HCT116 (cell line): ENCODE measurements at regions not wholly inside any gene's neighbourhood (a gene's known extent, or its start where the extent isn't known, plus 50 kb on each side); places are given as distances from the start of the nearest gene placed in this dataset.

Experiments
- ATAC-seq: fragments of 200-7000 bp; cut with Tn5 transposase; 2 replicates; pipeline ENCODE4 v1.9.1; 2020; ENCODE audit warnings: mild to moderate bottlenecking, moderate library complexity
- BruUV-seq: library from RNA; stranded (reverse); fragments of 400-500 nt; replicated peaks from 2 replicates; lab custom pipeline; 2021; lab: Mats Ljungman, UMichigan
- CTCF ChIA-PET: fragments of 300-600 bp; sonication (Branson Sonifier 250); formaldehyde crosslinking; loops from one replicate; lab custom pipeline; 2021; ENCODE audit warnings: antibody characterized with exemption; lab: Charles Lee
- POLR2A ChIA-PET: fragments of 300-600, 350-600 bp; sonication (Branson Sonifier 250); formaldehyde crosslinking; loops from one replicate; lab custom pipeline; 2021; ENCODE audit warnings: antibody characterized with exemption; lab: Charles Lee
- RAD21 ChIA-PET, 2 experiments: fragments of 300-600 bp; sonication (Branson Sonifier 250); formaldehyde crosslinking; loops; one replicate each; lab custom pipeline; 2023; ENCODE audit warnings: low total read pairs in 2 of 2; ENCODE audit not compliant: uncharacterized antibody in 2 of 2, unreplicated experiment in 2 of 2, low non-redundant PET in 1 of 2; lab: Charles Lee
- DNase-seq: peaks from one replicate; pipeline ENCODE4 v3.0.0-alpha.2; 2010; ENCODE audit warnings: low read depth, low spot score
- H2AFZ ChIP-seq: fragments of 200-600 bp; shearing (Covaris generic), sonication (generic); 2 replicates; pipeline ENCODE4 v1.6.1; 2017; ENCODE audit warnings: low read depth, mixed run types, mixed read lengths, antibody characterized with exemption, low read length; ENCODE audit not compliant: poor library complexity, severe bottlenecking
- H3K27ac ChIP-seq: 2 replicates; pipeline ENCODE4 v1.5.1; 2012; ENCODE audit warnings: low read depth, low read length
- H3K27me3 ChIP-seq: fragments of 200-600 bp; sonication (generic); 2 replicates; pipeline ENCODE4 v1.6.1; 2016; ENCODE audit warnings: mixed run types, low read length, mixed read lengths; ENCODE audit not compliant: insufficient read depth
- H3K36me3 ChIP-seq, 2 experiments: fragments of 200-500 bp in 1 of 2; fragments of 200-600 bp in 1 of 2; sonication (Bioruptor generic) in 1 of 2; sonication (generic) in 1 of 2; 2 replicates each; pipeline versions ENCODE4 v1.5.1 to v1.6.1; 2014 to 2016; ENCODE audit warnings: low read length in 2 of 2, inconsistent platforms in 1 of 2, mixed read lengths in 1 of 2, mixed run types in 1 of 2; ENCODE audit not compliant: insufficient read depth in 2 of 2, control insufficient read depth in 1 of 2
- H3K4me1 ChIP-seq, 2 experiments: fragments of 200-600 bp in 1 of 2; sonication (generic) in 1 of 2; 2 replicates each; pipeline versions ENCODE4 v1.5.1 to v1.6.1; 2012 to 2017; ENCODE audit warnings: low read length in 2 of 2, inconsistent platforms in 1 of 2, mild to moderate bottlenecking in 1 of 2, mixed read lengths in 1 of 2, mixed run types in 1 of 2, moderate library complexity in 1 of 2; ENCODE audit not compliant: insufficient read depth in 2 of 2, control insufficient read depth in 1 of 2
- H3K4me2 ChIP-seq: fragments of 200-600 bp; sonication (generic); 2 replicates; pipeline ENCODE4 v1.6.1; 2017; ENCODE audit warnings: mixed run types, low read length, mixed read lengths
- H3K4me3 ChIP-seq, 2 experiments: fragments of 200-600 bp in 1 of 2; sonication (generic) in 1 of 2; replicated peaks in 1 of 2; 2 replicates each; pipeline ENCODE4 v1.5.1; 2011 to 2016; ENCODE audit warnings: low read length in 2 of 2, control low read depth in 1 of 2, low read depth in 1 of 2, mild to moderate bottlenecking in 1 of 2, mixed read lengths in 1 of 2, mixed run types in 1 of 2
- H3K79me2 ChIP-seq: fragments of 200-600 bp; sonication (generic); 2 replicates; pipeline ENCODE4 v1.6.1; 2017; ENCODE audit warnings: mild to moderate bottlenecking, mixed run types, low read length, moderate library complexity, mixed read lengths; ENCODE audit not compliant: insufficient read depth
- H3K9ac ChIP-seq: fragments of 200-600 bp; sonication (generic); 2 replicates; pipeline ENCODE4 v1.6.1; 2016; ENCODE audit warnings: low read length, mixed read lengths
- H3K9me2 ChIP-seq: fragments of 200-600 bp; sonication (generic), shearing (Covaris generic); 2 replicates; pipeline ENCODE4 v1.6.1; 2017; ENCODE audit warnings: mixed run types, mild to moderate bottlenecking, moderate library complexity; ENCODE audit not compliant: insufficient read depth
- H3K9me3 ChIP-seq, 2 experiments: fragments of 200-500 bp in 1 of 2; fragments of 200-600 bp in 1 of 2; sonication (Bioruptor generic) in 1 of 2; sonication (generic) in 1 of 2; 2 replicates each; pipeline ENCODE4 v1.6.1; 2014 to 2017; ENCODE audit warnings: low read length in 2 of 2, mixed read lengths in 2 of 2, inconsistent platforms in 1 of 2, low read depth in 1 of 2, mild to moderate bottlenecking in 1 of 2, mixed run types in 1 of 2, moderate library complexity in 1 of 2; ENCODE audit not compliant: control insufficient read depth in 1 of 2, insufficient read depth in 1 of 2
- H4K20me1 ChIP-seq: fragments of 200-600 bp; sonication (generic), shearing (Covaris generic); 2 replicates; pipeline ENCODE4 v1.6.1; 2017; ENCODE audit warnings: mixed run types, mild to moderate bottlenecking, moderate library complexity; ENCODE audit not compliant: insufficient read depth
- CEBPB ChIP-seq: IDR thresholded peaks from 2 replicates; pipeline ENCODE4 v1.6.1; 2012; ENCODE audit warnings: low read depth
- CTCF ChIP-seq, 3 experiments: fragments of 200-600 bp in 1 of 3; sonication (generic) in 1 of 3; IDR thresholded peaks in 2 of 3; conservative IDR thresholded peaks in 1 of 3; 2 replicates each; pipeline ENCODE4 v1.5.1; 2012 to 2017; ENCODE audit warnings: low read depth in 2 of 3, low read length in 2 of 3, antibody characterized with exemption in 1 of 3, borderline replicate concordance in 1 of 3, control low read depth in 1 of 3, mild to moderate bottlenecking in 1 of 3, mixed read lengths in 1 of 3, mixed run types in 1 of 3, moderate library complexity in 1 of 3; ENCODE audit not compliant: insufficient read depth in 1 of 3
- ELF1 ChIP-seq: IDR thresholded peaks from 2 replicates; pipeline ENCODE4 v1.6.1; 2012; ENCODE audit warnings: low read depth, borderline replicate concordance
- FOSL1 ChIP-seq: IDR thresholded peaks from 2 replicates; pipeline ENCODE4 v1.6.1; 2012; ENCODE audit warnings: low read depth
- MAX ChIP-seq: IDR thresholded peaks from 2 replicates; pipeline ENCODE4 v1.6.1; 2012
- POLR2A ChIP-seq: IDR thresholded peaks from 2 replicates; pipeline ENCODE4 v1.7.0; 2011; ENCODE audit warnings: borderline replicate concordance; ENCODE audit not compliant: insufficient read depth, insufficient read length; ENCODE audit errors: extremely low read depth
- POLR2AphosphoS5 ChIP-seq: IDR thresholded peaks from 2 replicates; pipeline ENCODE4 v1.6.1; 2011; ENCODE audit warnings: mild to moderate bottlenecking, low read depth, low read length, moderate library complexity
- SIN3A ChIP-seq: IDR thresholded peaks from 2 replicates; pipeline ENCODE4 v1.6.1; 2012; ENCODE audit warnings: low read depth
- SP1 ChIP-seq: IDR thresholded peaks from 2 replicates; pipeline ENCODE4 v1.6.1; 2012; ENCODE audit warnings: low read depth
- SRF ChIP-seq: IDR thresholded peaks from 2 replicates; pipeline ENCODE4 v1.6.1; 2012; ENCODE audit warnings: low read depth
- TCF7L2 ChIP-seq: IDR thresholded peaks from 2 replicates; pipeline ENCODE4 v1.7.0; 2011; ENCODE audit warnings: borderline replicate concordance, inconsistent platforms; ENCODE audit not compliant: insufficient read depth, insufficient read length; ENCODE audit errors: extremely low read depth
- ZFX ChIP-seq: fragments of 450-650 bp; IDR thresholded peaks from 2 replicates; pipeline ENCODE4 v1.6.1; 2017
- intact Hi-C: fragments of 100-400 bp; cut with micrococcal nuclease; formaldehyde crosslinking; loops from 2 replicates; pipeline ENCODE4 v1.10.0; 2022

DNA sequence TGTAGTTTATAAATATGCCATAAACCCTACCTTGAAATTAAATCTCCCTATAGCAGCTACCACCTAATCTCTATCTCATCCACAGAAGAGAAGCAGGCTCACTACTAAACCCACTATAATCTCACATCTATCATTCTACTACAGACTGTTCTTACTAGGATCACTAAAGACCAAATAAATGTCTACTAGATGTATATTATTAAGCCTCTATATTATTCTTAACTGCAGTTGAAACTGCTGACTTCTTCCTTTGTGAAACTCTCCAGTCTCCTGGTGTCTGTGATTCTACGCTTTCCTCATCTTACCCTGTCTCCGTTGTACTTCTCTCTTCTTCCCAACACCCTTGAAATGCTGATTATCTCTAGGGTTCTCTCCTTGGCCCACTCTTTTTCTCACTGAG lies 1154.0 kb downstream of the IGSF11 start:
- Histone ChIP-seq H3K4me2 (no peak overlapping the region), H3K27me3 (peaks cover 4% of the 10 kb centered on the region; the same call in 1 of the 2 replicates), H3K4me3 (no peak overlapping the region), H3K9me3 (no peaks in the 10 kb centered on the region), H3K36me3 (no peaks in the 10 kb centered on the region), H4K20me1 (no peaks in the 10 kb centered on the region), H2AFZ (no peak overlapping the region), H3K79me2 (no peaks in the 10 kb centered on the region), H3K9me2 (no peaks in the 10 kb centered on the region), H3K27ac (no peak overlapping the region), H3K9ac (no peak overlapping the region), H3K4me1 (no peaks in the 10 kb centered on the region)
- intact Hi-C loops: no loop called here
- ChIA-PET POLR2A (no interaction called here), RAD21 (no interaction called here), CTCF (no interaction called here)
- ATAC-seq (no peak), DNase-seq (no peak)
- no peak for TF ChIP-seq POLR2AphosphoS5
- no peak for TF ChIP-seq MAX
- no peak for TF ChIP-seq POLR2A
- TF ChIP-seq CTCF (IDR thresholded peaks at IDR 0.05 in 2 of 3, conservative IDR thresholded peaks at IDR 0.05 in 1 of 3; ENCODE audit: borderline replicate concordance in 1 of 3, insufficient read depth in 1 of 3, low read depth in 2 of 3, low read length in 2 of 3): no peak
- no peak for TF ChIP-seq FOSL1
- no peak for TF ChIP-seq SRF
- no peak for TF ChIP-seq SIN3A
- no peak for TF ChIP-seq ZFX
- no peak for TF ChIP-seq CEBPB
- no peak for TF ChIP-seq TCF7L2
- TF ChIP-seq SP1: no peak
- TF ChIP-seq ELF1: no peak
- BruUV-seq: no TSS peak
